Ishikawa (cell line): ENCODE measurements at regions not wholly inside any gene's neighbourhood (a gene's known extent, or its start where the extent isn't known, plus 50 kb on each side); places are given as distances from the start of the nearest gene placed in this dataset.

Experiments used
- CEBPB ChIP-seq: IDR thresholded peaks from 2 replicates; pipeline ENCODE4 v1.6.1; 2012
- EGR1 ChIP-seq: IDR thresholded peaks from 2 replicates; pipeline ENCODE4 v1.6.1; 2012
- EP300 ChIP-seq: IDR thresholded peaks from 2 replicates; pipeline ENCODE4 v1.6.1; 2012; ENCODE audit warnings: borderline replicate concordance
- RAD21 ChIP-seq: IDR thresholded peaks from 2 replicates; pipeline ENCODE4 v1.6.1; 2012; ENCODE audit warnings: low read depth
- TAF1 ChIP-seq: IDR thresholded peaks from 2 replicates; pipeline ENCODE4 v1.6.1; 2012; ENCODE audit warnings: low read depth, mild to moderate bottlenecking
- TCF12 ChIP-seq: IDR thresholded peaks from 2 replicates; pipeline ENCODE4 v1.6.1; 2012; ENCODE audit warnings: low read depth
- YY1 ChIP-seq: IDR thresholded peaks from 2 replicates; pipeline ENCODE4 v1.6.1; 2012; ENCODE audit warnings: low read depth
- TF ChIP-seq, protein P1 (sequence below): IDR thresholded peaks from 2 replicates; pipeline ENCODE4 v1.6.1; 2012
- TF ChIP-seq, protein P2 (sequence below): IDR thresholded peaks from 2 replicates; pipeline ENCODE4 v1.6.1; 2012; ENCODE audit warnings: low read depth, mild to moderate bottlenecking
- TF ChIP-seq, protein P3 (sequence below): IDR thresholded peaks from 2 replicates; pipeline ENCODE4 v1.6.1; 2012

DNA sequence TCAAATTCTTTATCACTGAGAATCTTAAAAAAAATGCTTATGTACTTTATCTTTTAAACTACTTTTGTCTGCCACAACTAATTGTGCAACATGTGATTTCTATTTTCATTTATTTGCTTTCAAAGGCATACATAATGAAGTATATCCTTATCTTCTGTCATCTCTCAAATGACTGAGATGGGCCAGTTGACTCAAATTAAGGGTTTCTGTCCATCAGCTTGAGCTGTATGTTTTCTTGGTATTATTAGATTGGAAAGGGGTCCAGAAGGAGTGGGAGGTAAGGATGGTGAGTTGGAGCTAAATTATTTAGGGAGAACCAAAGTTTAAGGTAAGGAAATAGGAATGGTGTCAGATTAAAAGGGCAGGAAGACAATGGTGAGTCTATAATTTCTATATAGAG, 408.4 kb upstream of the SEL1L start:
- no peak for TF ChIP-seq EGR1
- TF ChIP-seq, protein P1, sequence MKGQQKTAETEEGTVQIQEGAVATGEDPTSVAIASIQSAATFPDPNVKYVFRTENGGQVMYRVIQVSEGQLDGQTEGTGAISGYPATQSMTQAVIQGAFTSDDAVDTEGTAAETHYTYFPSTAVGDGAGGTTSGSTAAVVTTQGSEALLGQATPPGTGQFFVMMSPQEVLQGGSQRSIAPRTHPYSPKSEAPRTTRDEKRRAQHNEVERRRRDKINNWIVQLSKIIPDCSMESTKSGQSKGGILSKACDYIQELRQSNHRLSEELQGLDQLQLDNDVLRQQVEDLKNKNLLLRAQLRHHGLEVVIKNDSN, result no peak
- TF ChIP-seq TAF1, result no peak
- TF ChIP-seq CEBPB, result no peak
- no peak for TF ChIP-seq EP300
- no peak for TF ChIP-seq RAD21
- TF ChIP-seq, protein P2, sequence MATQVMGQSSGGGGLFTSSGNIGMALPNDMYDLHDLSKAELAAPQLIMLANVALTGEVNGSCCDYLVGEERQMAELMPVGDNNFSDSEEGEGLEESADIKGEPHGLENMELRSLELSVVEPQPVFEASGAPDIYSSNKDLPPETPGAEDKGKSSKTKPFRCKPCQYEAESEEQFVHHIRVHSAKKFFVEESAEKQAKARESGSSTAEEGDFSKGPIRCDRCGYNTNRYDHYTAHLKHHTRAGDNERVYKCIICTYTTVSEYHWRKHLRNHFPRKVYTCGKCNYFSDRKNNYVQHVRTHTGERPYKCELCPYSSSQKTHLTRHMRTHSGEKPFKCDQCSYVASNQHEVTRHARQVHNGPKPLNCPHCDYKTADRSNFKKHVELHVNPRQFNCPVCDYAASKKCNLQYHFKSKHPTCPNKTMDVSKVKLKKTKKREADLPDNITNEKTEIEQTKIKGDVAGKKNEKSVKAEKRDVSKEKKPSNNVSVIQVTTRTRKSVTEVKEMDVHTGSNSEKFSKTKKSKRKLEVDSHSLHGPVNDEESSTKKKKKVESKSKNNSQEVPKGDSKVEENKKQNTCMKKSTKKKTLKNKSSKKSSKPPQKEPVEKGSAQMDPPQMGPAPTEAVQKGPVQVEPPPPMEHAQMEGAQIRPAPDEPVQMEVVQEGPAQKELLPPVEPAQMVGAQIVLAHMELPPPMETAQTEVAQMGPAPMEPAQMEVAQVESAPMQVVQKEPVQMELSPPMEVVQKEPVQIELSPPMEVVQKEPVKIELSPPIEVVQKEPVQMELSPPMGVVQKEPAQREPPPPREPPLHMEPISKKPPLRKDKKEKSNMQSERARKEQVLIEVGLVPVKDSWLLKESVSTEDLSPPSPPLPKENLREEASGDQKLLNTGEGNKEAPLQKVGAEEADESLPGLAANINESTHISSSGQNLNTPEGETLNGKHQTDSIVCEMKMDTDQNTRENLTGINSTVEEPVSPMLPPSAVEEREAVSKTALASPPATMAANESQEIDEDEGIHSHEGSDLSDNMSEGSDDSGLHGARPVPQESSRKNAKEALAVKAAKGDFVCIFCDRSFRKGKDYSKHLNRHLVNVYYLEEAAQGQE, result no peak
- no peak for TF ChIP-seq YY1
- no peak for TF ChIP-seq TCF12
- TF ChIP-seq, protein P3, sequence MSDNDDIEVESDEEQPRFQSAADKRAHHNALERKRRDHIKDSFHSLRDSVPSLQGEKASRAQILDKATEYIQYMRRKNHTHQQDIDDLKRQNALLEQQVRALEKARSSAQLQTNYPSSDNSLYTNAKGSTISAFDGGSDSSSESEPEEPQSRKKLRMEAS, result no peak
